ENCODE measurements at regions not wholly inside any gene's neighbourhood (a gene's known extent, or its start where the extent isn't known, plus 50 kb on each side); places are given as distances from the start of the nearest gene placed in this dataset.

DNA sequence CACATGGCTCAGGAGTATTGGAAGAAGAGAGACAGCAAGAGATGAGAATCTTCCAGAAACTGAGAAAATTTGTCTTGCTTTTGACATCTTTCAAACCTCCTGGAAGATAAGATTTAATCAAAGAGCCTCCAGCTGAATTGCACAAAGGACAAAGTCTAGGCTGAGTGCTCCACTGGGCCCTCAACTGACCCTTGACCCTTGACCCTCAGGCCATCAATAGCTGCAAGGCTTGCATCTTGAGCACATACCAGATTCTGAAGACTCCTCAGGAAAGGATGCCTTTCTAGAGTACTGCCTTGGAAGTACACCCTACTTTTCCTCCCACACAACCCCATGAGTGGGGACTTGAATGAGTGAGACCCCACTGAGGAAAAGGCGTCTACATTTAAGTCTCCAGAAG, 1125.5 kb downstream of the BCL11A start:
- TF ChIP-seq, protein P1, sequence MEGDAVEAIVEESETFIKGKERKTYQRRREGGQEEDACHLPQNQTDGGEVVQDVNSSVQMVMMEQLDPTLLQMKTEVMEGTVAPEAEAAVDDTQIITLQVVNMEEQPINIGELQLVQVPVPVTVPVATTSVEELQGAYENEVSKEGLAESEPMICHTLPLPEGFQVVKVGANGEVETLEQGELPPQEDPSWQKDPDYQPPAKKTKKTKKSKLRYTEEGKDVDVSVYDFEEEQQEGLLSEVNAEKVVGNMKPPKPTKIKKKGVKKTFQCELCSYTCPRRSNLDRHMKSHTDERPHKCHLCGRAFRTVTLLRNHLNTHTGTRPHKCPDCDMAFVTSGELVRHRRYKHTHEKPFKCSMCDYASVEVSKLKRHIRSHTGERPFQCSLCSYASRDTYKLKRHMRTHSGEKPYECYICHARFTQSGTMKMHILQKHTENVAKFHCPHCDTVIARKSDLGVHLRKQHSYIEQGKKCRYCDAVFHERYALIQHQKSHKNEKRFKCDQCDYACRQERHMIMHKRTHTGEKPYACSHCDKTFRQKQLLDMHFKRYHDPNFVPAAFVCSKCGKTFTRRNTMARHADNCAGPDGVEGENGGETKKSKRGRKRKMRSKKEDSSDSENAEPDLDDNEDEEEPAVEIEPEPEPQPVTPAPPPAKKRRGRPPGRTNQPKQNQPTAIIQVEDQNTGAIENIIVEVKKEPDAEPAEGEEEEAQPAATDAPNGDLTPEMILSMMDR (IDR thresholded peaks at IDR 0.05; ENCODE audit: insufficient read depth, low read length) = no peak
- TF ChIP-seq POLR2AphosphoS5 (IDR thresholded peaks at IDR 0.05; ENCODE audit: low read depth) (no peak), REST (IDR thresholded peaks at IDR 0.05; ENCODE audit: insufficient replicate concordance, low read depth) (no peak), GABPA (IDR thresholded peaks at IDR 0.05; ENCODE audit: low read depth) (no peak), SPI1 (IDR thresholded peaks at IDR 0.05; ENCODE audit: borderline replicate concordance, low read depth) (no peak)

All from HL-60 (cell line).